HUDEP-2 (cell line): ENCODE measurements at regions not wholly inside any gene's neighbourhood (a gene's known extent, or its start where the extent isn't known, plus 50 kb on each side); places are given as distances from the start of the nearest gene placed in this dataset.

Experiments
- DNase-seq, 76 experiments: peaks; one replicate each; lab custom pipeline; 2025; ENCODE audit not compliant: unreplicated experiment in 76 of 76; lab: John Stamatoyannopoulos, UW

GRCh38 chr5:27257696-27258095 is 219.3 kb upstream of the CDH9 start:
- DNase-seq, result no peak

- DNase-seq, result no peak
Observed at GRCh38 chr5:27252911-27253310, 214.5 kb upstream of the CDH9 start.

- DNase-seq, result no peak
Observed at GRCh38 chr5:27242258-27242626, 203.9 kb upstream of the CDH9 start.

- DNase-seq, result no peak
Observed at GRCh38 chr5:27241564-27242257, 203.3 kb upstream of the CDH9 start.

GRCh38 chr5:27240791-27241190 is 202.4 kb upstream of the CDH9 start:
- no peak for DNase-seq

GRCh38 chr5:27234916-27235315 is 196.5 kb upstream of the CDH9 start:
- no peak for DNase-seq

- no peak for DNase-seq
Observed at GRCh38 chr5:27221410-27221809, 183.0 kb upstream of the CDH9 start.

GRCh38 chr5:27220752-27221151 is 182.4 kb upstream of the CDH9 start:
- DNase-seq, result no peak

GRCh38 chr5:27217977-27218376 is 179.6 kb upstream of the CDH9 start:
- no peak for DNase-seq

GRCh38 chr5:27217155-27217956 is 179.0 kb upstream of the CDH9 start:
- DNase-seq, result no peak

GRCh38 chr5:27216367-27216950 is 178.1 kb upstream of the CDH9 start:
- DNase-seq, result no peak

- DNase-seq, result no peak
Observed at GRCh38 chr5:27208051-27208450, 169.7 kb upstream of the CDH9 start.

GRCh38 chr5:27191786-27192510 is 153.6 kb upstream of the CDH9 start:
- no peak for DNase-seq

GRCh38 chr5:27172693-27173092 is 134.3 kb upstream of the CDH9 start:
- no peak for DNase-seq

- no peak for DNase-seq
Observed at GRCh38 chr5:27171761-27172261, 133.4 kb upstream of the CDH9 start.

- no peak for DNase-seq
Observed at GRCh38 chr5:27158775-27159174, 120.4 kb upstream of the CDH9 start.

GRCh38 chr5:27158171-27158570 is 119.8 kb upstream of the CDH9 start:
- DNase-seq, result no peak

GRCh38 chr5:27144456-27144855 is 106.1 kb upstream of the CDH9 start:
- DNase-seq, result no peak

- DNase-seq, result no peak
Observed at GRCh38 chr5:27140831-27141230, 102.4 kb upstream of the CDH9 start.

- DNase-seq, result no peak
Observed at GRCh38 chr5:27130587-27130986, 92.2 kb upstream of the CDH9 start.

GRCh38 chr5:27129926-27130325 is 91.5 kb upstream of the CDH9 start:
- DNase-seq, result no peak
